ENCODE measurements at regions not wholly inside any gene's neighbourhood (a gene's known extent, or its start where the extent isn't known, plus 50 kb on each side); places are given as distances from the start of the nearest gene placed in this dataset.
A peak's percentile ranks its signal among the peaks of the same experiment; 100 is the strongest.

DNA sequence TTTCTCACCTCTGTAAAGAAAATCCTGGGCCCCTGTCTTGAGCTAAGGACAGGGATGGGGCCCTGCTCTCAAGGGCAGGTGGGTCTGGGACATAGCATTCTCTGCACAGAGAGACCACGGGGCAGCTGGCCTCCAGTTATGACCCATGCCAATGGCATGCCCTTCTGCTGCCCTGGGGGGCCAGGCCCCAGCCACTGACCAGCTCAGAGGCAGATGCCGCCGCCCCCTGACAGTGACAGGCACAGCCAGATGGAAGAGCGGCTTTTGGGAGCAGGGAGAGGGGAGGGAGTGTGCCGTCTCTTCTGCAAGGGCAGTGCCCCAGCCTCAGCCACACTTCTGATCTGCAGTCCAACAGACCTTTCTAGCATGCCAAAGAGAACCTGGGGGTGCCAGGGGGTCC is 114.8 kb upstream of the NAV2 start:
- Histone ChIP-seq H3K36me3 (replicated peaks) (no peaks in the 10 kb centered on the region), H3K27me3 (replicated peaks) (no peaks in the 10 kb centered on the region), H3K4me3 (ENCODE audit: low read depth, low read length) (no peak overlapping the region), H3K27ac (peak overlapping the region; percentile 99)
- DNase-seq, result no peak
- in situ Hi-C loops (cut with HindIII; ENCODE audit: low pct_ligation_motif_present, low sequenced_read_pairs), result no loop called here
- TF ChIP-seq, protein P1, sequence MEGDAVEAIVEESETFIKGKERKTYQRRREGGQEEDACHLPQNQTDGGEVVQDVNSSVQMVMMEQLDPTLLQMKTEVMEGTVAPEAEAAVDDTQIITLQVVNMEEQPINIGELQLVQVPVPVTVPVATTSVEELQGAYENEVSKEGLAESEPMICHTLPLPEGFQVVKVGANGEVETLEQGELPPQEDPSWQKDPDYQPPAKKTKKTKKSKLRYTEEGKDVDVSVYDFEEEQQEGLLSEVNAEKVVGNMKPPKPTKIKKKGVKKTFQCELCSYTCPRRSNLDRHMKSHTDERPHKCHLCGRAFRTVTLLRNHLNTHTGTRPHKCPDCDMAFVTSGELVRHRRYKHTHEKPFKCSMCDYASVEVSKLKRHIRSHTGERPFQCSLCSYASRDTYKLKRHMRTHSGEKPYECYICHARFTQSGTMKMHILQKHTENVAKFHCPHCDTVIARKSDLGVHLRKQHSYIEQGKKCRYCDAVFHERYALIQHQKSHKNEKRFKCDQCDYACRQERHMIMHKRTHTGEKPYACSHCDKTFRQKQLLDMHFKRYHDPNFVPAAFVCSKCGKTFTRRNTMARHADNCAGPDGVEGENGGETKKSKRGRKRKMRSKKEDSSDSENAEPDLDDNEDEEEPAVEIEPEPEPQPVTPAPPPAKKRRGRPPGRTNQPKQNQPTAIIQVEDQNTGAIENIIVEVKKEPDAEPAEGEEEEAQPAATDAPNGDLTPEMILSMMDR (IDR thresholded peaks at IDR 0.05; ENCODE audit: low read depth, low read length, missing control alignments), result no peak

DNA sequence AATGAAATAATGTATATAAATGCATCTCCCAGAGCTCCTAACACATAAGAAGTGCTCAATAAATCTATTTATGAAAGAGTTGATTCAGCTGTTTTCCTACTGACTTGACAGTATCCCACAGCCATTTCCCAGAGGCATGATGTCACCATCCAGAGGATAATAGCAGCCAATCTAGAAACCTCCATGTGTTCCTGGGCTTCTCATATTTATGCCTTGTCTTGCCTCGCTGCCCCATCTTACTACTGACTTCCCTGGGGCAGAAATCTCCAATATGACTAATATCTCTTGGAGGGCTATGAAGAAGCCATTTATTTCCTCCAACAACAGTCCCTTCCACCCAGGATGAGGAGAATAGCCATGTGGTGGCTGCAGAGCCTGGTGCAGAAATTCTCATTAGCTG is 115.4 kb upstream of the NAV2 start:
- TF ChIP-seq, protein P1 (IDR thresholded peaks at IDR 0.05; ENCODE audit: low read depth, low read length, missing control alignments), result no peak
- peak; percentile 83 for DNase-seq
- H3K36me3 ChIP-seq (replicated peaks), result no peaks in the 10 kb centered on the region
- in situ Hi-C loops (cut with HindIII; ENCODE audit: low pct_ligation_motif_present, low sequenced_read_pairs), result no loop called here
- peak overlapping the region; percentile 99 for H3K27ac ChIP-seq
- H3K27me3 ChIP-seq (replicated peaks), result no peaks in the 10 kb centered on the region
- no peak overlapping the region for H3K4me3 ChIP-seq (ENCODE audit: low read depth, low read length)

DNA sequence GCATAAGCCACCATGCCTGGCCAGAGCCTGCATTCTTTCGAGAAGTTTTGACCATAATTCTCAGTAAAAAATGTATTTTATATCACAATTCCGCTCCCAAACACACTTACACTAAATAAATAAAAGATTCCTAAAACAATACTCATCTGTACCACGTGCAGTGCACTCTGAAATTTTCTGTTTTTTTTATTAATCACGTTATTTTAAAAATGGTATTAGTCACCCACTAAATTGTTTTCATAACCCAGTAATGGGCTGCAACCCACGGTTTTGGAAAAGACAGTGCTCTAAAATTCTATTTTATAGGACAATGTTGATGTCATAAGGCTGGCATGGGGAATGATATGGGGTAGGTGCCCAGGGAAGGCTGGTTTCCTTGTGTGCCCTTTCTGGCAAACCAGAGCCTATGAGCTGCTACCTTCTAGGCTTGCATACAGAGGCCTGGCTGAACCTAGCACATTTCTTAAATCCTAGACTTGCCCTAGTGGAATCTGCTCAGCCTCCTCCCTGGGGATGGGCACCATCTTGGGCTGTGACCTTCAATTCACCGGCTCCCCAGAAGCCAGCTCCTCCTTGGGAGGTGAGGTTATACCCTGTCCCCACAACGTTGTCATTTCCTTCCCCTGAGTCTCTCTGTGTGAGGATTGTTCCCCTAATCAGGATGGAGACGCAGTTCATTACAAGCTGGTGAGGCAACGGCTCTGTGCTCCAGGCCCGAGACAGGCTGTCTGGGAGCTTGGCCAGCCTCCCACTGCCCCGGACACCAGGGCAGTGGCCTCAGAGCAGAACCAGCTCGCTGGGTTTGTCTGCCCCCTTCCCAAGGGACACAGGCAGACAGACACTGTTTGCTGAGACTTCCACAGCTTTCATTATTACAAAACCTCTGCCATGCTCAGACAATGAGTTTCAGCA is 116.5 kb upstream of the NAV2 start:
- in situ Hi-C loops (cut with HindIII; ENCODE audit: low pct_ligation_motif_present, low sequenced_read_pairs), result no loop called here
- TF ChIP-seq, protein P1 (IDR thresholded peaks at IDR 0.05; ENCODE audit: low read depth, low read length, missing control alignments), result no peak
- no peak overlapping the region for H3K4me3 ChIP-seq (ENCODE audit: low read depth, low read length)

DNA sequence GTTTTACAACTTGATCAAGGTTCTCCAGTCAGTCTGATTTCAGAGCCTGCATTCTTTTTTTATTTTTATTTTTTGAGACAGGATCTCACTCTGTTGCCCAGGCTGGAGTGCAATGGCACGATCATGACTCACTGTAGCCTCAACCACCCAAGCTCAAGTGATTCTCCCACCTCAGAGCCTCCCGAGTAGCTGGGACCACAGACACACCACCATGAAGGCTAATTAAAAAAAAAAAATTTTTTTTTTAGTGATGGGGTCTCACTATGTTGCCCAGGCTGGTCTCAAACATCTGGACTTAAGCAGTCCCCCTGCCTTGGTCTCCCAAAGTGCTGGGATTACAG is 117.2 kb upstream of the NAV2 start:
- no peaks in the 10 kb centered on the region for H3K36me3 ChIP-seq (replicated peaks)
- no peaks in the 10 kb centered on the region for H3K27me3 ChIP-seq (replicated peaks)
- no peak overlapping the region for H3K4me3 ChIP-seq (ENCODE audit: low read depth, low read length)
- no peak for DNase-seq
- in situ Hi-C loops (cut with HindIII; ENCODE audit: low pct_ligation_motif_present, low sequenced_read_pairs), result no loop called here
- TF ChIP-seq, protein P1 (IDR thresholded peaks at IDR 0.05; ENCODE audit: low read depth, low read length, missing control alignments), result no peak
- H3K27ac ChIP-seq, result peak overlapping the region; percentile 99

More for the DNA sequence above, 116.5 kb upstream of the NAV2 start:
- DNase-seq, result peak; percentile 92
- Histone ChIP-seq H3K27ac (peak overlapping the region; percentile 99), H3K36me3 (replicated peaks) (no peaks in the 10 kb centered on the region), H3K27me3 (replicated peaks) (no peaks in the 10 kb centered on the region)

DNA sequence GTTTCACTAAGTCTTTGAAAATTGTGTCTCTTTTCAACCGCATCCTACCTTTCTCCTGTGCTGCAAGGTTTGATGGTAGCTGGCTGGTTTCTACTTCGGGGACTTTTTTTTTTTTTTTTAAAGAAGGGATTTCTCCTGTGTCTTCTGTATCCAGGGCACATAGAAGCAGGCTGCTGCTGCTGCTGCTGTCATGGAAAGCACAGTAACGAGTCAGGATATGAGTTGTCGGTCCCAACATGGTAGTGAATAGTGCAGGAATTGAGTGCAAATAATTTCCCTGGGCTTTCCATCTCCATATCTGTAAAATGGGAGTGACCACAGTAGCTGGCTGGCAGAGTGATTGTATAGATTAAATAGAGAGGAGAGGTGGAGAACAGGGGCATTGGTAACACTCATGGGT is 118.3 kb upstream of the NAV2 start:
- DNase-seq, result no peak
- Histone ChIP-seq H3K27me3 (replicated peaks) (no peaks in the 10 kb centered on the region), H3K27ac (no peak overlapping the region), H3K4me3 (ENCODE audit: low read depth, low read length) (no peak overlapping the region), H3K36me3 (replicated peaks) (no peaks in the 10 kb centered on the region)
- in situ Hi-C loops (cut with HindIII; ENCODE audit: low pct_ligation_motif_present, low sequenced_read_pairs), result no loop called here
- TF ChIP-seq, protein P1 (IDR thresholded peaks at IDR 0.05; ENCODE audit: low read depth, low read length, missing control alignments), result no peak

All from brain microvascular endothelial cell (primary cell).